ENCODE measurements at regions not wholly inside any gene's neighbourhood (a gene's known extent, or its start where the extent isn't known, plus 50 kb on each side); places are given as distances from the start of the nearest gene placed in this dataset.

GRCh38 chr9:108377382-108377781 lies 478.4 kb downstream of the ACTL7B start:
- TF ChIP-seq CTCF (conservative IDR thresholded peaks at IDR 0.05), result no peak
- Histone ChIP-seq H2BK120ac (ENCODE audit: low read depth, low read length, poor library complexity, severe bottlenecking) (no peak overlapping the region), H4K5ac (ENCODE audit: insufficient read length, low read depth, low read length) (no peak overlapping the region), H3K27ac (ENCODE audit: insufficient read length, low read depth, low read length) (no peak overlapping the region), H2AFZ (ENCODE audit: low read length) (no peak overlapping the region), H3K4me2 (ENCODE audit: insufficient read depth, insufficient read length, low read length) (no peak overlapping the region), H4K20me1 (ENCODE audit: control insufficient read depth, insufficient read depth, insufficient read length) (no peaks in the 10 kb centered on the region), H3K23ac (ENCODE audit: insufficient read length, low read depth, low read length) (no peak overlapping the region), H3T11ph (ENCODE audit: low read length) (no peak overlapping the region), H2BK5ac (ENCODE audit: insufficient read length, low read length) (no peak overlapping the region), H4K8ac (replicated peaks; ENCODE audit: insufficient read length, low read depth, low read length) (no peak overlapping the region), H2BK15ac (ENCODE audit: low read depth, low read length) (no peak overlapping the region), H3K18ac (ENCODE audit: insufficient read length, low read depth, low read length) (no peak overlapping the region), H3K56ac (ENCODE audit: insufficient read length, low read depth, low read length) (no peak overlapping the region), H3K27me3 (ENCODE audit: insufficient read depth, low read length) (no peaks in the 10 kb centered on the region), H3K14ac (ENCODE audit: insufficient read depth, low read length) (no peak overlapping the region), H3K4ac (ENCODE audit: low read depth, low read length) (no peak overlapping the region), H3K79me1 (ENCODE audit: insufficient read depth, low read depth, low read length, poor library complexity, severe bottlenecking) (no peaks in the 10 kb centered on the region), H3K23me2 (ENCODE audit: insufficient read length, low read depth, low read length, poor library complexity, severe bottlenecking) (no peaks in the 10 kb centered on the region), H3K9me3 (ENCODE audit: control insufficient read depth, low read depth, low read length) (no peaks in the 10 kb centered on the region), H3K4me1 (ENCODE audit: insufficient read depth, low read length) (no peaks in the 10 kb centered on the region), H3K79me2 (ENCODE audit: insufficient read depth, low read length) (no peaks in the 10 kb centered on the region), H2AK5ac (ENCODE audit: insufficient read length, low read length) (no peak overlapping the region), H3K9ac (ENCODE audit: extremely low read depth, insufficient read length, low read length) (no peak overlapping the region), H4K91ac (ENCODE audit: insufficient read length, low read depth, low read length) (no peak overlapping the region), H2BK12ac (ENCODE audit: insufficient read length, low read depth, low read length) (no peak overlapping the region), H2BK20ac (ENCODE audit: low read depth, low read length, poor library complexity, severe bottlenecking) (no peak overlapping the region)
- DNase-seq, result no peak
- peaks cover 15 to 19% of the 10 kb centered on the region in 2 experiments for H3K4me1 Mint-ChIP-seq
- H3K9me3 Mint-ChIP-seq, result no peaks in the 10 kb centered on the region; a peak in 3 of 5 replicates
- no peak overlapping the region for H3K4me3 Mint-ChIP-seq
- peaks cover 0 to 10% (median 0%) of the 10 kb centered on the region in 3 experiments; a peak in 2 of 7 replicates for H3K36me3 Mint-ChIP-seq (ENCODE audit: insufficient read depth in 1 of 3, low read depth in 3 of 3)
- no CpG with 5 or more reads among the region's 3 CpGs for WGBS (ENCODE audit: extremely low coverage, insufficient read length, low lambda C conversion rate)
- H3K27me3 Mint-ChIP-seq (ENCODE audit: low read depth), result no peaks in the 10 kb centered on the region
- no peak overlapping the region for H3K27ac Mint-ChIP-seq
